Epidermal melanocyte (primary cell): ENCODE measurements at regions not wholly inside any gene's neighbourhood (a gene's known extent, or its start where the extent isn't known, plus 50 kb on each side); places are given as distances from the start of the nearest gene placed in this dataset.
A peak's percentile ranks its signal among the peaks of the same experiment; 100 is the strongest.

ENCODE experiments used
- DNase-seq: peaks from one replicate; pipeline ENCODE4 v3.0.0; 2011; ENCODE audit warnings: low spot score; ENCODE audit not compliant: insufficient read length

DNA sequence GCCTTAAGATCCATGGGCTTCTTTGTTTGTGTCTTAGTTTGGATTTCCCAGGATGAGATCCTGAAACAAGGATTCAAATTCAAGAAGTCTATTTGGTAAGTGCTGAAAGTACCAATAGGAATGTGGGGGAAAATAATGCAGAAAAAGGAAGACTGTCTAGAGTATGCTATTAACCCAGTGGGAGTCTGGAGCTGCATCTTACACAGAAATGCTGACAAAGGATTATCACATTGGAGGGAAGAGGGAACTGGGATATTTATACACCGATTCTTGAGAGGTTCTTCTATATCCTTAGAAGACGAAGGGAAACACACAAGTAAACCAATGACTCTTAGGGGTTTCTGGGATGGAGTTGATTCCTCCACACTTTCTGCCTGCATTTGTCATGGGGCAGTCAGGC, 294.8 kb upstream of the FIGN start:
- no peak for DNase-seq

DNA sequence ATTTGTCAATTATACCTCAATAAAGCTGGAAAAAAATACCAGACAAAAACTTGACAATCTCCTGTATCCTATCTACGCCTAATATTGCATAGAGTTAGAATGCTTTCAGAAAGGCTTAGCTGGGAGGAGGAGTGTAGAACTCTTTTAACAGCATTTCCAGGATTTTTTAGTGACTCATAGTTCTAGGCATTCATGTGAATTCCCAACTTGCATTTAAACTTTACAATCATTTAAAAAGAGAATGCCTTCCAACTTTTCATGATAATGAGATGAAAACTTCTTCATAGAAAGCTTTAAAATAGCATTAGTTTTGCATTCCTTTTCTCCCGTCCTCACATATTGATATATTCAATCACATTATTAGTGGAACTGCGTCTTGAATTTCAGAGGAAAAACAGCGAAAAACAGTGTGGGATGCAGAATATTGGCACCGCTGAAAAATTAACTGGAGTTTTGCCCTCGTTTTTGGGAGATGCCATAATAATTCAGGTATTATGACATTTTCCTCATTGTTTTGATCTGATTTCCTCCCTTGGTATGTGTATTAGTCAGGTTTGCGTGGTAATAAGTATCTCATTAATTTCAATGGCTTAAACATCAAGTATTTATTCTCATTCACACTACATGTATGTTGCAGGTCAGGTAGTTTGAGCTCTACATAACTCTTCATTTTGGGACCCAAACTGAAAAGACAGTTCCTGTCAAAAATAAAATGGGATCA, 293.2 kb upstream of the FIGN start:
- DNase-seq: no peak

DNA sequence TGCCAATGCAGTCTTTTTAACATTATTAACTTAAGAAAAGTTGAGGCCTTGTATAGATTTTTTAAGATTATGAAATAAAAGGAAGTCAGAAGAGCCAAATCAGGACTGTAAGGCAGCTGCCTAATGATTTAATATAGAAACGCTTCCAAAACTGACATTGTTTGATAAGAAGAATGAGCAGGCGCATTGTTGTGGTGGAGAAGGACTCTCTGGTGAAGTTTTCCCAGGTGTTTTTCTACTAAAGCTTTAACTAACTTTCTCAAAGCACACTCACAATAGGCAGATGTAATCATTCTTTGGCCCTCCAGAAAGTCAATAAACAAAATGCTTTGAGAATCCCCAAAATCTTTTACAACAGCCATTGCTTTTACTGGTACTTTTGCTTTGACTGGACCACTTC, 288.6 kb upstream of the FIGN start:
- DNase-seq: no peak

DNA sequence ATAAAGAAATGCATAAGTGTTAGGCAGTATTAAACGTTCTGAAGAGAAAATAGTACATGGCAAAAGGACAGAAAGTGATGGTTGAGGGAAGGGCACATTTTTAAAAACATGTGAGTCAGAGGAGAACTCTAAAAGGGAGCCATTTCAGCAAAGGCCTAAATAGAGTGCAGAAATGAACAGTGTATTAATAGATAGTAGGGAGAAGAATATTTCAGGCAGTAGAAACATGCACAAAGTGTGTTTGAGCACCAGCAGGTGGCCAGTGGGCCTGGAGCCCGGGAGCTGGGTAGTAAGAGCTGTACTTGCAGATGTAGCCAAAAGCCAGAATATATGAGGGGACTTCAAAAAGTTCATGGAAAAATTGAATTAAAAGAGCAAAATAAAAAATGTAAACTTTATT, 288.1 kb upstream of the FIGN start:
- DNase-seq: no peak

DNA sequence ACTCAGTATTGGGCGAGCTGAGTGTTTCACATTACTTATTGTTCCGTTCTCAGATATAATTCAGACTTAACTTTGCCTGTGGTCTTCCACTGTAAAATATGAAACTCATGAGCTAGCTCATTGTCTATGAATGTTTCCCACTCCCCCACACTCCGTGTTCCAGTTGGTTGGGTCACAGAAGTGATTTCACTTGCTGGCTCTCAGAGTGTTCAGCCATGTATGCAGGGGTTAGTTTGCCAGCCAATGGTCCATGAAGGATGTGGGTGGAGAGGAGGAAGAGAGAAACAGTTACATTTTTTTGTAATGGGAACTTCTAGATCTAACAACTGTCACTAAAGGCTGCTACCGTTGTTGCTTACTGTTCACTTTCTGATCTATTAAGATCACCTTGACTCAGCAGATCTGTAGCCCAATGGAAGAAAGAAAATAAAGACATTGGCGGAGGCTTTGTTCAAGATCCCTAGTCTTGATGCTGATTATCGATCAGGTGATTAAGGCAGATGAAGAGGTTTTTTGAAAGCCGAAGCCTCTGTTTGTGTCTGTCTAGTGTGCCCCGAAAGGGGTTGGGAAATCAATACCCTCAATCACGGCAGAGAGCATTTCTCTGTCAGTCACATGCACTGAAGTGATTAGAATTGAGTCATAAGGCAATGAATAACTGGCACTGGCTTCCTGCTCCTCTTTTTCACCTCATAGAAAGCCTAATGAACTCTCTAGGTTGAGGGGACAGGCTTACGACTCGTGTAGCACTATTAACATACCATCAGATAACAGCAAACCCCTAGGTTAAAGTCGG, 279.7 kb upstream of the FIGN start:
- no peak for DNase-seq

DNA sequence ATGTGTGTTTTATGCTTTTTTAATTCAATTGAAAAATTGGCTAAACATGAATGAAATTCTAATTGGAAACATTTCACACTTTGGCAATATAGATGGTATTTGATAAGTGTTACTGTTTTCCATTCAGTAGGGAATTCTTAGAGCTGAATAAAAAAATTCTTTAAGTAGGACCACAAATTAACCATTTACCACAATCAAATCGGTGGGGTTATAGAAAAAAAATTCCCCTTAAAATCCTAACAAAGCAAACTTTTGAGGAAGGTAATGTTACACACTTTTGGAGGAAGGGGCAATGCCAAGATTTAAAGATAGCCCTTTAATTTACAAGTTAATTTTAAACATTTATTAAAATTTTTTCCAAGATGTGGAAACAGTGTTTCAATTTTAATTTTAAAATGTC, 279.0 kb upstream of the FIGN start:
- DNase-seq: no peak

DNA sequence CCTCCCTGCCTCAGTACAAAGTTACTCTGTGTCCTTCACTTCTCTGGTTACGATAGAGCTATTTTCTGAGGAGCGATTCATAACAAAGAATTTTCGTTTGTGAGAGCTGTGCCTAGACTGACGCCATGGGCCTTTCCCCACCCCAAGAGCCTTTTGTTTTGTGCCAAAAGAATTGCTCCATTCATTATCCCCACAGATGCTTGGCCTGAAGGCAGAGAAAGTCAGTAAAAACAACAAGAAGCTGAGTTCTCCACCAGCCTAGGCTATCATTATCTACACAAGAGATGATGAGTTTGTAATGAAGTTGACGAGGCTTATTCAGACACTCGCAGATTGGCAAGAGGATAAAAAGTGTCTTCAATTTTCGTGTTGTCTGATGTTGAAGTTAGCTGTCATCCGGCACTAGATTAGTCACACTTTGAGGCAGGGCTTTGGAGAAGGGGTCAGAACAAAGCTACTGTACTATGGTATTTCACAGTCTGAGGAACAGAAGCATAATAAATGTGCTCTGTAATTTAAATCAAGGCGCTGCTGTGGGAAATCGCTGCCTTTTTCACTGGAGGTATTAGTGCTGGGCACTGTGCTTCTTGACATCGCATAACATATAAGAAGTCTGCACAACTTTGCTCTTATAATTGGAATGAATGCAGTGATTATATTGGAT, 278.4 kb upstream of the FIGN start:
- DNase-seq: peak; percentile 38

DNA sequence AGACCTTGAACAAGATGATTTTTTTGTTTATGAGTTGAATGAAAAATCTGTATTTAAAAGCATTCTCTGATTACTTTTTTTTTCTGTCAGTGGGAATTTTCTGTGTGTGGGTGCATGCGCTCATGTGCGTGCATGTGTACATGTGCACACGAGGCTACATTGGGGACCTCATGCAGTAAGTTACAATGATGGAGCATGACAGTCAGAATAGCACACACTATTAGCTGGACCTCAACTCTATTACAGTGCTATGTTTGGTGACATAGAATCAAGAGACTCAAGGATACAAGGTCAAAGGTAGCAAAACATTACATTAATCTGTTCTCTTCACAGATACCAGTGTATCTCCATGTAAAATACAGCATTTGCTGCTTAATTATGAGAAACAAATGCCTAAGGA, 276.8 kb upstream of the FIGN start:
- no peak for DNase-seq

DNA sequence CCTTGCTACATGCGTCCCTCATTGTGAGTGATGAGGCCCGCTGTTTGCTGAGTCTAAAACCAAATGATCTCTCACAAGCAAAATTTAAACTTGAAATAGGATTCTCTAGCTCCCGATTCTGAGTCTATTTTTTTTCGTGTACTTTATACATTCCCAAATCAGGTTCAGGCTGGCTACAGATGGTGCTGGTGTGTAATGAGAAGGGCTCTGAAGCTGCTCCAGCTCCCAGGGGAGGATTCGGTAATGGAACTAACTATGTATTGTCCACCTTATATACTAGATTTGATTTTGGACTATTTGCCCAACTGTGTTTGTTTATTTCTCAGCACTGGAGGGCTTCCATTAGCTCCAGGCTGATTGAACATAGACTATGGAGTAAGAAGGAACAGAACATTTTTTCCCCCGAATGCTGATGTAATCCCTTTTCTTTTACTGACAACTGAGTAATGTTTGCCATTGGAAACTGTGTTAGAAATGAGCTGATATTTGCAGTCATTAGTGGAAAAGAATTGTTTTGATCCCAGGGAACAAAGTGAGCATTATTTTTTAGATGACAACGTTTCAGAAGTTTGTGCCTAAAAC, 274.0 kb upstream of the FIGN start:
- DNase-seq: no peak

DNA sequence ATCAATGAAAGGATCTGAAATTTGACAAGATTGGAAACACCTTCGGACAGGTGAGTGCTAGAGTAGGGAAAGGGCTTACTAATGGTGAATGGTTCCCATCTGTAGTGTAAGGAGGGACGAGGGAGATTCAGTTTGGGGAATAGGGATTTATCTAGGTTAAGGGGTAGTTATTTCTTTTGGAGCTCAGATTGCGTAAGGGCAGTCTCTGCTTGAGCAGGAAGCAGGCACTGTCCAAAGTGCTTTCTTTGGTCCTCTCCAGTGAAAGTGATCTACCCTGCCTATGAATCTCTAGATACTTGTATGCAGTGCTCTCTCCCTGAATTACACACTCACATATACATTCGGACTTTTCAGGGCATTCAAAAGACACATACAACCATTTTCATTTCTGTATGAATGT, 272.9 kb upstream of the FIGN start:
- no peak for DNase-seq

DNA sequence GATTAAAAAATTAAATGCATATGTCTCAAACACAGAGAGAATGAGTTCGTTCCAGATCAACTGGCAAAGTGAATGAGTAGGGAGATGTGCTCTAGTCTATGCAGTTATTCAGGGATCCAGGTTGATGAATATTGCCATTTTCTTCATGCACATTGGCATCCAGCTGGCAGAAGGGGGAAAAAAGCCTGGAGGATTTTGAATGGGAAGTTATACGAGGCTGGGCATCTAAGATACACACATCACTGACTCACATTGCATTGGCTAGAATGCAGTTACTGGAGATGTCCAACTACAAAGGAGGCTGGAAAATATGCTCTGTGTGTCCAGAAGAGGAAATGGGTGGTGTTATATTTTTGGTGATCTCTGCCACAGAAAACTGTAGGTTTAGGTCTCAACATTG, 270.9 kb upstream of the FIGN start:
- DNase-seq: no peak

DNA sequence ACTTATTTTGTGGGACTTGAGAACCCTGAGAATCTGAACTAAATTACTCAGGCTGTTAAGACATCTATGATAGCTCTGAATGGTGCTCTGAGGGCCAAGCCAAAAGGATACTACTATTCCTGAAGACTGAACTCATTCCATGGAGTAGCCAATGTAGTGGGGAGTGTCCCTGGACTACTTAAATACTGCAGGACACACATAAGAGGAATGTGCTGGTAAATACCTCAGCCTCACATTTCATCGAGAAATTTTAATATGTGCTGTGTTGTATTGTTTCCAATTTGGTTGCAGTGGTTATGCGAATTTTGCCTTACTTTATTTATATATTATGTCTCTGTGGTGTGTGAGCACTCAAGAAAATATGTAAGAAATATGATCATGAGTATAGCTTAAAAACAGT, 264.4 kb upstream of the FIGN start:
- DNase-seq: no peak

DNA sequence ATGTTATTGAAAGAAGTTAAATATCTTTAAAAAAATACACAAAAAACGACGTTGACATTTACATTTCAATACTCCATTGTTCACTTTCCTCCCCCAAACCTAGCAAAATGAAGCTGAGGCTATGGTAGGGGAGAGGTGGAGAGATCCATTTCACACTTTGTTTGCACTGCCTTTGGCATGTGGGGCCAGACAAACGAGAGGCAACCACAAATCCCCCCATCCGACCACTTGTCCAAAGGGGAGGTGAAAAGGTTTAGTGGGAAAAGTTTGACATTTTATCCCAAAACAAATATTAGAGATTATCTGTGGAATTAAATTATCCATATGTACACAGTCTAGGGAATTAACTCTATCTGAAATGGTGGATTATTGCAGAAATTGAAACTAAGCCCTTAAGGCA, 261.7 kb upstream of the FIGN start:
- no peak for DNase-seq

DNA sequence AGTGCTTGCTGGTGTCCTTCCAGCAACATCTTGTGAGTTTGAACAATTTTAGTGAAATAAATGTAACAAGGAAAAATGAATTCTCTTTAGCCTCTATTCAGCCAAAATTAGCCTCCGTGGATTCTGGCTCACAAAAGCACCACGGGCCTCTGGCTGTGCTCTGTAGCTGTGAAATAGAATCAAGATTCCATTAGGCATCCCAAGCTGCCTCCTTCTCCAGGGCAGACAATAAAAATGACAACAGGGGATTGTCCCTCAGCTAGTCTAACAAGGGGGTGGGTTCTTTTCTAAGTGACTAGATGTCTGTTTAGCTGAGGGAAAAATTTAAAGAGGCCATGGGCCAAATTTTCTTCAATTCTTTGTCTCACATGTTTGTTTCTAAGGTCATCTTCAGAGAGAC, 254.7 kb upstream of the FIGN start:
- DNase-seq: no peak

DNA sequence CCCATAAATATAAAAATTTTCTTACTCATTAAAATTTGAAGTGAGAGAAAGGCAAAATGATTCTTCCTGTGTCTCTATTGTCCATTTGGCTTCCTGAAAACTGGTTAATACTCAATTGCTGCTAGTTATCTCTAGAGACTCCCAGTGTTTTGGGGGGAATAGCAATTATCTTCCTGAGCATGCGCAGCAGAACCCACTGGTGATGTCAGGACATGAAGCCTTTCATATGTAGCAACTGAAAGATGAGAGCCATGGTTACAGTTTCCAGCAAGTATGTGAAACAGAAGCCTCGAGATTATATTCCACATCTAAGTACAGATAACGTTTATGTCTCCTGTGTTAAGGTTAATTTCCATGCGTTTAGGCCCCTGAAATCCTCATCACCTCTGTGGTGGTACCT, 254.3 kb upstream of the FIGN start:
- no peak for DNase-seq

DNA sequence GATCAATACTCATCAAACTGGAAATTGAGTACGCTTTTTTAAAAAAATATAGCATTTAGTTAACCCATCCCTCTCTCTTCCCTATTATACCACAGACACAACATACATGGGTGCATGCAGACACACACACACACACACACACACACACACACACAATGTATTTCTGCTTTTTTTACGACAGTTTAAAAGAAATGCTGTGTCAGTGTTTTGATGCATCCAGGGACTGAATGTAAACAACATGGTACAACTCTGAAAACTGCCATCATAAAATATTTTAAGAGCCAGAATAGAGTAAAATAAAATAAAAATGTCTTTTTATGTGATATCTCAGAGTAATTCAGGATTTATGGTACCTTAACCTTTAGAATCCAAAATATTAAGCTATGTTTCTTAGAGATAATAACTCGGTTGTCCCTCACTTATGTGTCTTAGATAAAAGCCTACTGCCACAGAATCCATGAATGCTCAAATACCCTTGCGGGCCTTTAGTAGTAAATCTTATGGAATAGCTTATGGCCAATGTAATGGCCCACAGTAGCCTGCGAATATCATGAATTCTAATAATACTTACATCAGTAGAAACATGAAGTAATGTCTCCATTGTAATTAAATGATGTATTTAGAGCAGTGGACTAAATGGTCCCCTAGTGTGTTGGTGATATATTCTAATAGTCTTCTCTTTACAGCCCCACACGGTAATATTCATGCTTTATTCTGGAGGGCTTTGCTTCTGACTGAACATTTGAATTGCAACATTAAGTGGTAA, 251.6 kb upstream of the FIGN start:
- DNase-seq: no peak

DNA sequence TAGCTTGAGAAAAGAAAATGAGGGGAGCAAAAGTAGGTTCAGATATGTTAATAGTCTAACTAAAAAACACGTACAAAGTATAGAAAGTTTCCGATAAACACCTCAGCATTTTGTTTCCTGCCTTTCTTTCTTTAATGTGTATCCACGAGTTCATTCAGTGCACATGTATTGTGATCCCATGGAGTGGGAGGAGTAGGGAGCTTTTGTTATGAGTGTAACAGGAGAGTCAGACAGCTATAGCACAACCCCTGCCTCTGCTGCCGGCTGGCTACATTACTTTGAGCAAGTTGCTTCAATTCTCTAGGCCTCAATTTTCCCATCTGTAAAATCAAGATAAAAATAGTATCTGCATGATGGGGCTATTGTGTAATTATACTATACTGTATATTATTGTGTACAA, 249.2 kb upstream of the FIGN start:
- no peak for DNase-seq

DNA sequence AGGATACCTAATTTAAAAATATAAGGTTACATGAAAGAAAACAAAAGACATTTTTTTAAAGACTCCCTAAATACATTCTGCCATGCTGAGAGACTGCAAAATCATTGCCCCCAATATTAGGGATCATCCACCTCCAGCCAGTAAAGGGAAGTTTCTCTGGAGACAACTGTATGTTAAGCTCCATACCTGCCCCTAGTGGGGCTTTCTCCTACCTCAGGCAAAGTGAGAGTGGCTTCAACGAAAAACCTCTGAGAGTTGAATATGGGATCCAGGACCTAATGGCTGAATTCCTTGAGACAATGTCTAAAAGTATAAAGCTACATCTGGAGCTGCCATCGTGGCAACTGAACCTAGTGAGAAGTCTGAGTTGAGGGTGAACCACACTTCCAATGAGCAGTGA, 248.1 kb upstream of the FIGN start:
- DNase-seq: no peak

DNA sequence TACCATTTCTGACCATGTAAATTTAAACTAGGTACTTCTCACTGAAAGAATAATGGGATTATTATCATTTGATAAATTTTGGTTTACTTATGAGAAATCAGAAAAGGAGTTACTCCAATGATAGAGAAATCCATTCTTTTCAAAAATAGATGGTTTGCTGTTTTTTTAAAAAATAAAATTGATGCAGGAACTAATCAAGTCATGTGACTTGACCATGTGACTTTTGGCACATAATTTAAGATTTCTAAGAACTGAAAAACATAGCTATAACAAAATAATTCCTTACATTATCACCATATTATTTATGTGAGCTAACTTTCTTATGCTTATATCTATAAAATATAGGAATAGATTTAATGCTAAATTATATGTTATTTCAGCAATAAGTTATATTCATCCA, 247.1 kb upstream of the FIGN start:
- DNase-seq: no peak

DNA sequence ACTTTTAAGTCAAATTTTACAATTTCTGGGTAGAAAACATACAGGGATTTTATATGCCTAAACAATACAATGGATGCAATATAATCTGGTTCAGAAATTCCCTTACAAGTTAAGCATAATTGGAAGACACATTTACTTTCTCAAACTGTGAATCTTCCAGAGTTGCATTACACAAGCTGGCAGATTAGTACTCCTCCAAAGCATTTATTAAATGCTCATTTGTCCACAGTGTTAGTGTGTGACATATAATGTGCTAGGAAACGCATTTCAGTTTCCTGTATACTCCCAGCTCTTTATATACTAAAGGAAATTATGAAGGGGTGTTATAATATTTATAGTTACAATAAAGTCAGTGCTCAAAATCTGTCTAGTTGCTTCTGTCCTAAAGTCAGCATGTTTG, 239.0 kb upstream of the FIGN start:
- DNase-seq: no peak

DNA sequence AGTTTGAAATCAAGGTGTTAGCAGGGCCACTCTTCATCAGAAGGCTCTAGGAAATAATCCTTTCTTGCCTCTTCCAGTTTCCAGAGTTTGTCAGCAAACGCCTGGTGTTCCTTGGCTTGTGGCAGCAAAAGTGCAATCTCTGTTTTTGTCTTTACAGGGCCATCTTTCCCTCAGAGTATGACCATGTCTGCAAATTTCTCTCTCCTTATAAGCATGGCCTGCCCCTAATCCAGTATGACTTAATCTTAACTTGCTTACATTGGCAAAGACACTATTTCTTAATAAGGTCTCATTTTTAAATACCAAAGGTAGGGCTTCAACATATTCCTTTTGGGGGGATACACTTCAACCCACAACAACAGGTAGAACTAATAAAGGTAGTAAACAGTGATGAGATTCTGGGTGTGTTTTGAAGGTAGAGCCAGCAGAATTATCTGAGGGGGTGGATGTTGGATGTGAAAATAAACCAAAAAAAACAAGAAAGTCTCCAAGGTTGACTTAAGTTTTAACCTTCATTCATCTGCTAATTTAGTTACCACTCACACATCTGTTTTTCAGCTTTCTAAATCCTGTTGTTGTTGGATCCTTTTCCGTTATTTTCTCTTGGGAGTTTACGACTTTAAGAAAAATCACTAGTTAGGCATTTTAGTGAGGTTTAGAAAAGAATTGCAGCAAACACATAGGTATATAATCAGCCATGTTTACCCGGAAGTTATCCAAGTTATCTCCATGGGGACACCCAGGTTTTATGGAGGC, 234.4 kb upstream of the FIGN start:
- no peak for DNase-seq
